ENCODE measurements at regions not wholly inside any gene's neighbourhood (a gene's known extent, or its start where the extent isn't known, plus 50 kb on each side); places are given as distances from the start of the nearest gene placed in this dataset.

DNA sequence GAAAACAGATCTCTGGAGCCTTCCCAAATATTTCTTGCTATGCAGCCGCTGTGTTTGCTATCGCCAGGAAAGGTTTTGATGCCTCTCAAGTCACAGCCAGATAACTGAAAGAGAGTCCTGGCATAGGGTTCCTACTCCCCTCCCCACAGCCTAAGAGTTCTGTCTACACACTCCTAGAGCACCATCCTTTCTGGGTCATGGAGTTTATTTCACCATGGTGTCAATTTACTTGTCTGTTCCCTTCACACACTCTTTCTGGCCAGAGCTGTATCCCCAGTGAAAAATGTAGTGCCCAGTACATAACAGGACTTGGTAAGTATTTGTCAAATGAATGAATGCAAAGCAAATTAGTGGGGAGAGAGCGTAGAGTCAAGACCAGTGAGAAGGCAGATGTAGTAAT, 185.3 kb downstream of the HAUS1 start:
- Histone ChIP-seq H3K79me2 (ENCODE audit: low read length) (no peaks in the 10 kb centered on the region), H3K4me2 (ENCODE audit: low read length) (no peak overlapping the region), H4K20me1 (ENCODE audit: insufficient read depth, low read length) (no peaks in the 10 kb centered on the region), H3K4me3 (ENCODE audit: low read length) (no peak overlapping the region), H2AFZ (ENCODE audit: low read depth, low read length) (no peak overlapping the region), H3K9me3 (ENCODE audit: insufficient read depth, low read length) (no peaks in the 10 kb centered on the region), H3K4me1 (ENCODE audit: low read length) (peaks cover 8% of the 10 kb centered on the region), H3K27ac (ENCODE audit: low read length) (no peak overlapping the region), H3K9ac (ENCODE audit: low read length) (no peak overlapping the region), H3K36me3 (replicated peaks; ENCODE audit: low read depth, low read length) (no peaks in the 10 kb centered on the region), H3K27me3 (ENCODE audit: low read depth, low read length) (no peaks in the 10 kb centered on the region)
- TF ChIP-seq, protein P1, sequence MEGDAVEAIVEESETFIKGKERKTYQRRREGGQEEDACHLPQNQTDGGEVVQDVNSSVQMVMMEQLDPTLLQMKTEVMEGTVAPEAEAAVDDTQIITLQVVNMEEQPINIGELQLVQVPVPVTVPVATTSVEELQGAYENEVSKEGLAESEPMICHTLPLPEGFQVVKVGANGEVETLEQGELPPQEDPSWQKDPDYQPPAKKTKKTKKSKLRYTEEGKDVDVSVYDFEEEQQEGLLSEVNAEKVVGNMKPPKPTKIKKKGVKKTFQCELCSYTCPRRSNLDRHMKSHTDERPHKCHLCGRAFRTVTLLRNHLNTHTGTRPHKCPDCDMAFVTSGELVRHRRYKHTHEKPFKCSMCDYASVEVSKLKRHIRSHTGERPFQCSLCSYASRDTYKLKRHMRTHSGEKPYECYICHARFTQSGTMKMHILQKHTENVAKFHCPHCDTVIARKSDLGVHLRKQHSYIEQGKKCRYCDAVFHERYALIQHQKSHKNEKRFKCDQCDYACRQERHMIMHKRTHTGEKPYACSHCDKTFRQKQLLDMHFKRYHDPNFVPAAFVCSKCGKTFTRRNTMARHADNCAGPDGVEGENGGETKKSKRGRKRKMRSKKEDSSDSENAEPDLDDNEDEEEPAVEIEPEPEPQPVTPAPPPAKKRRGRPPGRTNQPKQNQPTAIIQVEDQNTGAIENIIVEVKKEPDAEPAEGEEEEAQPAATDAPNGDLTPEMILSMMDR (IDR thresholded peaks at IDR 0.05; ENCODE audit: low read depth, low read length): no peak

DNA sequence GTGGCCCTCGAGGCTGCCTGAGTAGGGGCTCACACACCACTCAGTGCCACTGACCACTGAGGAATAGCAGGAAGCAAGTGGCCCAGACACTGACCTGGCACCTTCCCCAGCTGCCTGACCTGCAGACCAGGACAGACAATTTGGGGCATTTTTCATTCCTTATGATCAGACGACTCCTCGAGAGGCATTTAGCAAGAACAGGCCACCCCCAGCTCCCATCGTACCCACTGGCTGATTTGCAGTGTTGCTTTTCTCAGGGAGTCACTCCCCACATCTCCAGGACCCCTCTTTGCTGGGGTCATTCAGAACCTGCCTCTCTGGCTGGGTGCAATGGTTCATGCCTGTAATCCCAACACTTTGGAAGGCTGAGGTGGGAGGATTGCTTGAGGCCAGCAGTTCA, 185.7 kb downstream of the HAUS1 start:
- Histone ChIP-seq H3K9me3 (ENCODE audit: insufficient read depth, low read length) (no peaks in the 10 kb centered on the region), H3K27ac (ENCODE audit: low read length) (no peak overlapping the region), H3K4me3 (ENCODE audit: low read length) (no peak overlapping the region), H3K4me1 (ENCODE audit: low read length) (peaks cover 8% of the 10 kb centered on the region), H2AFZ (ENCODE audit: low read depth, low read length) (no peak overlapping the region), H4K20me1 (ENCODE audit: insufficient read depth, low read length) (no peaks in the 10 kb centered on the region), H3K9ac (ENCODE audit: low read length) (no peak overlapping the region), H3K79me2 (ENCODE audit: low read length) (no peaks in the 10 kb centered on the region), H3K4me2 (ENCODE audit: low read length) (no peak overlapping the region), H3K27me3 (ENCODE audit: low read depth, low read length) (no peaks in the 10 kb centered on the region), H3K36me3 (replicated peaks; ENCODE audit: low read depth, low read length) (no peaks in the 10 kb centered on the region)
- TF ChIP-seq EZH2phosphoT487 (IDR thresholded peaks at IDR 0.05; ENCODE audit: low read depth): no peak
- TF ChIP-seq, protein P1 (IDR thresholded peaks at IDR 0.05; ENCODE audit: low read depth, low read length): no peak

DNA sequence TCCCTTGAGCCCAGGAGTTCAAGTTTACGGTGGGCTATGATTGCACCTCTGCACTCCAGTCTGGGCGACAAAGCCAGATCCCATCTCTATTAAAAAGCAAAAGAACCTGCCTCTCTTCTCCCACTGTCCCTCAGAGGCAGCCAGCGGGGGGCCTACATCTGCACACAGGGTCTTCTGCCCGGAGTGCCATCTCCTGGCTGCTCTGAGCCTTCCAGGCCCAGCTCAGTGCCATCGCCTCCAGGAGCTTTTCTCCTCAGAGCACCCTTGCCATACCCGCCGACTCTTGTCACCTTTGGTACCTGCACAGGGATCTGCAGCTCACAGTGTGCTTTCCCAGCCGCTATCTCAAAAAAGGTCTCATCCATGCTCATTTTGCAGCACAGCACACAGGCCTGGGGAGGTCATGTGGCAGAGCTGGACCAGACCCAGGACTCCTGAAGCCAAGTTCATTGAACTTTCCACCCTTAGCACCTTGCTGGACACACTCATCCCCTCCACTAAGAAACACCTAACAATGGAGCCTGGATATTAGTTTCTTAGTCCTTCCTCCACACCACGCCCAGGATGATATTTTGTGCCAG, 186.3 kb downstream of the HAUS1 start:
- Histone ChIP-seq H3K9me3 (ENCODE audit: insufficient read depth, low read length) (no peaks in the 10 kb centered on the region), H4K20me1 (ENCODE audit: insufficient read depth, low read length) (no peaks in the 10 kb centered on the region), H3K27ac (ENCODE audit: low read length) (no peak overlapping the region), H3K27me3 (ENCODE audit: low read depth, low read length) (no peaks in the 10 kb centered on the region), H3K4me2 (ENCODE audit: low read length) (no peak overlapping the region), H3K79me2 (ENCODE audit: low read length) (no peaks in the 10 kb centered on the region), H3K9ac (ENCODE audit: low read length) (no peak overlapping the region), H3K4me3 (ENCODE audit: low read length) (no peak overlapping the region), H3K36me3 (replicated peaks; ENCODE audit: low read depth, low read length) (no peaks in the 10 kb centered on the region), H2AFZ (ENCODE audit: low read depth, low read length) (no peak overlapping the region), H3K4me1 (ENCODE audit: low read length) (peaks cover 8% of the 10 kb centered on the region)
- TF ChIP-seq, protein P1 (IDR thresholded peaks at IDR 0.05; ENCODE audit: low read depth, low read length): 0 out of 2 replicates have a peak, but pooled peaks have one; percentile 8
- no peak for TF ChIP-seq EZH2phosphoT487 (IDR thresholded peaks at IDR 0.05; ENCODE audit: low read depth)

DNA sequence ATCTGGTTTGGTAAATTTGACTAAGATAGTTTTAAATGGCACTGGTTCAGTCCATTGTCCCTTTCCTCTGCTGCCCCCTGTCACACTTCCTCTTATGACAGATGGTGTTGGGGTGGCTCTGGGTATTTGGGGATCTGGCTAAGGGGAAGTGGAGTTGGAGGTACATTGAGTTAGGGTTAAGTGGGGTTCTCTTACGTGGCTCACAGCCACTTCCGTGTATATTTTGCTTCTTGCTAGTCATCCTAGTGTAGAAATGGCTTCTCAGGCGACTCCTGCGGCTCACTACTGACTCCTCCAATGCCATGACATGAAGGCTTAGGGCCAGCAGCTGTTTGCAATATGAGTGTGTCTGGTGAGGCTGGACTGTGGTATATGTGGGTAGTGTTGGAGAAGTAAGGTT, 187.0 kb downstream of the HAUS1 start:
- Histone ChIP-seq H3K9me3 (ENCODE audit: insufficient read depth, low read length) (no peaks in the 10 kb centered on the region), H3K9ac (ENCODE audit: low read length) (no peak overlapping the region), H3K27me3 (ENCODE audit: low read depth, low read length) (no peaks in the 10 kb centered on the region), H2AFZ (ENCODE audit: low read depth, low read length) (no peak overlapping the region), H3K4me1 (ENCODE audit: low read length) (peaks cover 8% of the 10 kb centered on the region), H3K4me3 (ENCODE audit: low read length) (no peak overlapping the region), H3K4me2 (ENCODE audit: low read length) (no peak overlapping the region), H4K20me1 (ENCODE audit: insufficient read depth, low read length) (no peaks in the 10 kb centered on the region), H3K79me2 (ENCODE audit: low read length) (no peaks in the 10 kb centered on the region), H3K27ac (ENCODE audit: low read length) (no peak overlapping the region), H3K36me3 (replicated peaks; ENCODE audit: low read depth, low read length) (no peaks in the 10 kb centered on the region)
- TF ChIP-seq, protein P1 (IDR thresholded peaks at IDR 0.05; ENCODE audit: low read depth, low read length): peak; percentile 34
- no peak for TF ChIP-seq EZH2phosphoT487 (IDR thresholded peaks at IDR 0.05; ENCODE audit: low read depth)

All from OCI-LY3 (cell line).